Lower lobe of right lung (tissue), 2 donors: ENCODE measurements at regions not wholly inside any gene's neighbourhood (a gene's known extent, or its start where the extent isn't known, plus 50 kb on each side); places are given as distances from the start of the nearest gene placed in this dataset.

Experiments used
- ATAC-seq, 2 donors: fragments of 200-7000 bp; cut with Tn5 transposase; one replicate each; pipeline ENCODE4 v1.9.1; 2020 to 2022; ENCODE audit warnings: mild to moderate bottlenecking in 2 of 2, moderate library complexity in 2 of 2
- DNase-seq: peaks from one replicate; pipeline ENCODE4 v3.0.0-alpha.2; 2020
- H3K27ac ChIP-seq: fragments of 200-600 bp; one replicate; pipeline ENCODE4 v1.8.0; 2022
- H3K27me3 ChIP-seq: fragments of 200-600 bp; one replicate; pipeline ENCODE4 v1.8.0; 2022; ENCODE audit warnings: low read depth
- H3K36me3 ChIP-seq: fragments of 200-600 bp; one replicate; pipeline ENCODE4 v1.8.0; 2022; ENCODE audit warnings: mild to moderate bottlenecking
- H3K4me1 ChIP-seq: fragments of 200-600 bp; one replicate; pipeline ENCODE4 v1.8.0; 2022
- H3K4me3 ChIP-seq: fragments of 200-600 bp; one replicate; pipeline ENCODE4 v1.8.0; 2022; ENCODE audit warnings: mild to moderate bottlenecking
- H3K9me3 ChIP-seq: fragments of 200-600 bp; one replicate; pipeline ENCODE4 v1.8.0; 2022
- CTCF ChIP-seq: fragments of 200-600 bp; IDR thresholded peaks from one replicate; pipeline ENCODE4 v1.8.0; 2022; ENCODE audit warnings: antibody characterized with exemption, mild to moderate bottlenecking
- intact Hi-C: fragments of 100-400 bp; cut with DNase I; formaldehyde crosslinking; loops from one replicate; pipeline ENCODE4 v1.11.0; 2022
- donor health status: DM: no; HTN: yes; CAD: no; lungs with severe emphysema.

- Histone ChIP-seq H3K9me3 (no peaks in the 10 kb centered on the region), H3K4me3 (no peak overlapping the region), H3K27ac (no peak overlapping the region), H3K4me1 (no peaks in the 10 kb centered on the region), H3K36me3 (no peaks in the 10 kb centered on the region), H3K27me3 (no peaks in the 10 kb centered on the region)
- ATAC-seq (no peak), DNase-seq (no peak)
- no peak for TF ChIP-seq CTCF
- intact Hi-C loops: no loop called here
Observed at GRCh38 chrY:15751001-15751400, 1226.7 kb downstream of the NLGN4Y start.

- H3K9me3 ChIP-seq: no peaks in the 10 kb centered on the region
- H3K27me3 ChIP-seq: no peaks in the 10 kb centered on the region
- ATAC-seq: no peak
Observed at GRCh38 chrY:15756266-15756665, 1231.9 kb downstream of the NLGN4Y start.

GRCh38 chrY:15773579-15773978, 1249.2 kb downstream of the NLGN4Y start:
- H3K4me3 ChIP-seq: no peak overlapping the region
- ATAC-seq (no peak), DNase-seq (no peak)
- H3K9me3 ChIP-seq: no peaks in the 10 kb centered on the region
- TF ChIP-seq CTCF: no peak
- intact Hi-C loops: no loop called here
- no peaks in the 10 kb centered on the region for H3K4me1 ChIP-seq
- H3K27me3 ChIP-seq: no peaks in the 10 kb centered on the region
- no peaks in the 10 kb centered on the region for H3K36me3 ChIP-seq
- no peak overlapping the region for H3K27ac ChIP-seq

More at GRCh38 chrY:15756266-15756665, 1231.9 kb downstream of the NLGN4Y start:
- Histone ChIP-seq H3K27ac (no peak overlapping the region), H3K36me3 (no peaks in the 10 kb centered on the region), H3K4me3 (no peak overlapping the region), H3K4me1 (no peaks in the 10 kb centered on the region)
- TF ChIP-seq CTCF: no peak
- DNase-seq: no peak
- intact Hi-C loops: no loop called here

GRCh38 chrY:15775880-15776279, 1251.6 kb downstream of the NLGN4Y start:
- DNase-seq (no peak), ATAC-seq (no peak)
- intact Hi-C loops: no loop called here
- Histone ChIP-seq H3K9me3 (no peaks in the 10 kb centered on the region), H3K27ac (no peak overlapping the region), H3K27me3 (no peaks in the 10 kb centered on the region), H3K36me3 (no peaks in the 10 kb centered on the region), H3K4me1 (no peaks in the 10 kb centered on the region), H3K4me3 (no peak overlapping the region)
- no peak for TF ChIP-seq CTCF

GRCh38 chrY:15779891-15780290, 1255.6 kb downstream of the NLGN4Y start:
- no peaks in the 10 kb centered on the region for H3K36me3 ChIP-seq
- DNase-seq: no peak
- ATAC-seq: no peak
- no peak overlapping the region for H3K4me3 ChIP-seq
- H3K27ac ChIP-seq: no peak overlapping the region
- TF ChIP-seq CTCF: no peak
- intact Hi-C loops: no loop called here
- no peaks in the 10 kb centered on the region for H3K4me1 ChIP-seq
- H3K9me3 ChIP-seq: no peaks in the 10 kb centered on the region
- no peaks in the 10 kb centered on the region for H3K27me3 ChIP-seq

- intact Hi-C loops: no loop called here
- TF ChIP-seq CTCF: no peak
- no peak overlapping the region for H3K4me3 ChIP-seq
- no peaks in the 10 kb centered on the region for H3K9me3 ChIP-seq
- no peak for ATAC-seq
- no peak overlapping the region for H3K27ac ChIP-seq
- H3K4me1 ChIP-seq: no peaks in the 10 kb centered on the region
- no peaks in the 10 kb centered on the region for H3K27me3 ChIP-seq
- DNase-seq: no peak
- no peaks in the 10 kb centered on the region for H3K36me3 ChIP-seq
Observed at GRCh38 chrY:15800021-15800420, 1275.7 kb downstream of the NLGN4Y start.
